Transverse colon (tissue), 4 donors: ENCODE measurements at regions not wholly inside any gene's neighbourhood (a gene's known extent, or its start where the extent isn't known, plus 50 kb on each side); places are given as distances from the start of the nearest gene placed in this dataset.

Experiments
- DNase-seq: peaks from one replicate; pipeline ENCODE4 v3.0.0-alpha.2; 2019
- H3K27ac ChIP-seq, 4 donors: fragments of 200-600 bp; sonication (generic); 2 replicates each; pipeline ENCODE4 v1.5.1; 2016 to 2018; ENCODE audit warnings: inconsistent platforms in 4 of 4
- H3K27me3 ChIP-seq: fragments of 200-600 bp; sonication (generic); 2 replicates; pipeline ENCODE4 v1.5.1; 2017; ENCODE audit warnings: inconsistent platforms
- H3K36me3 ChIP-seq, 4 donors: fragments of 200-600 bp; sonication (generic); 2 replicates each; pipeline ENCODE4 v1.5.1; 2017 to 2019; ENCODE audit warnings: inconsistent platforms in 4 of 4
- H3K4me1 ChIP-seq, 4 donors: fragments of 200-600 bp; sonication (generic); 2 replicates each; pipeline ENCODE4 v1.5.1; 2017 to 2020; ENCODE audit warnings: inconsistent platforms in 4 of 4
- H3K4me3 ChIP-seq, 4 donors: fragments of 200-600 bp; sonication (generic); 1 replicate in 1 of 4; 2 replicates in 3 of 4; pipeline versions ENCODE4 v1.5.1 to v1.6.1; 2017 to 2019; ENCODE audit warnings: inconsistent platforms in 4 of 4
- H3K9me3 ChIP-seq, 2 donors: fragments of 200-600 bp; sonication (generic); 2 replicates each; pipeline ENCODE4 v1.5.1; 2017 to 2019; ENCODE audit warnings: inconsistent platforms in 2 of 2
- EP300 ChIP-seq: sonication (generic); formaldehyde crosslinking; IDR thresholded peaks from one replicate; pipeline ENCODE4 v1.6.1; 2017; ENCODE audit warnings: antibody characterized with exemption, low read depth
- POLR2A ChIP-seq: fragments of 450-650 bp; IDR thresholded peaks from one replicate; pipeline ENCODE4 v1.6.1; 2016; ENCODE audit warnings: antibody characterized with exemption, mild to moderate bottlenecking, moderate library complexity
- POLR2AphosphoS5 ChIP-seq, 3 donors: sonication (generic); formaldehyde crosslinking; IDR thresholded peaks; one replicate each; pipeline ENCODE4 v1.6.1; 2016; ENCODE audit warnings: antibody characterized with exemption in 3 of 3
- WGBS, 2 donors: methylation state at CpG; one replicate each; pipeline ENCODE4 v1.1.5; 2018; ENCODE audit warnings: low coverage in 1 of 2; 5-methylcytosine and 5-hydroxymethylcytosine counted together
- in situ Hi-C, 4 donors: fragments of 200-750 bp; cut with MboI; loops; one replicate each; pipeline versions ENCODE4 v1.15.0 to v1.15.1; 2017; ENCODE audit warnings: low sequenced_read_pairs in 3 of 4, low pct_ligation_motif_present in 1 of 4, low pct_unique_long_range_greater_than_20kb in 1 of 4
- intact Hi-C: fragments of 100-400 bp; cut with DNase I; formaldehyde crosslinking; loops from one replicate; pipeline ENCODE4 v1.15.1; 2023; ENCODE audit warnings: low total_unique reads
- TF ChIP-seq, protein P1 (sequence below), 5 experiments: fragments of 200-600 bp in 3 of 5; fragments of 450-650 bp in 2 of 5; sonication (generic) in 3 of 5; IDR thresholded peaks; 1 replicate in 2 of 5; 2 replicates in 3 of 5; pipeline ENCODE4 v1.5.1; 2016 to 2017; ENCODE audit warnings: antibody characterized with exemption in 5 of 5, inconsistent platforms in 3 of 5, mild to moderate bottlenecking in 2 of 5, moderate library complexity in 1 of 5

DNA sequence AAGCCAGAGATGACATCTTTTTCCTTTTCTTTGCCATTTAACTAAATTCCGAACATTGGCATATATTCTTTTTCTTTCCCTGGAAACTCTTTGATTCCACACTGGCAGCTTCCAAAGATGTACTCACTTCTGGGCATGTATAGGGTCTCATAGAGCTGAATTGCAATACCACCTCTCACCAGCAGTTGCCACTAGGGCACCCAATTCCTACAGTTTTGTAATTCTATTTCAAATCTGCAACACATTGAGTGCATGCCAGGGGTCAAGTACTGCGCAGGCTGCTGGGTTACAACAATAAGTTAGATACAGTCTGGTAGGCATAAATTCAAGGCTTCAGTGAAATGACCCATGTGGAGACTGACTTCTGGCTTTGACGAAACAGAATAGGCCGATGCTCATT is 208.8 kb upstream of the NLRP1 start:
- Histone ChIP-seq H3K27me3 (no peaks in the 10 kb centered on the region), H3K4me1 (no peaks in the 10 kb centered on the region), H3K9me3 (peaks cover 6 to 8% of the 10 kb centered on the region in 2 donors), H3K4me3 (no peak overlapping the region), H3K27ac (no peak overlapping the region), H3K36me3 (no peaks in the 10 kb centered on the region)
- no peak for TF ChIP-seq EP300
- TF ChIP-seq POLR2AphosphoS5 (IDR thresholded peaks at IDR 0.05): no peak
- intact Hi-C loops (no loop called here), in situ Hi-C loops (no loop called here)
- WGBS, 2 donors: 67 to 88% methylated on average over 4 of the region's 4 CpGs
- DNase-seq: no peak

DNA sequence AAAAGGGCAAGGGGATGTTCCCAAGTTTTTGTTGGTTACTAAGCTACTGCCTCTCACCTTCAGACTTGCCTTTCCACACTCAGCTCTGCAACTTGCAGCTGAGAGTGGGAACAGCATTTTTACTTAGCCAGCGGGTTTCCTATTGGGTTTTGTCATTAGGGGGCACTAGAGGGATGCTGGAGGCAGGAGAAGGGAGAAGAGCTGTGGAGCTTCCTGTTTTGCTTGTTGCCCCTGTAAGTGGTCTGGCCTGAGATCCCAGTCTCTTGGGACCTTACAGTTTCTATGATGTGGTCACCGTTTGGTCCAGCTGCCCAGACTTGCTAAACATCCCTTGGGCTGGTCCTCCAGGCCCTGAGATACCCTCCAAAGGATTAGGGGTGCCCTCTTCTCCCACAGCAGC is 209.6 kb upstream of the NLRP1 start:
- Histone ChIP-seq H3K27ac (no peak overlapping the region), H3K27me3 (no peaks in the 10 kb centered on the region), H3K4me1 (no peaks in the 10 kb centered on the region), H3K36me3 (no peaks in the 10 kb centered on the region), H3K9me3 (peaks cover 6 to 8% of the 10 kb centered on the region in 2 donors), H3K4me3 (no peak overlapping the region)
- in situ Hi-C loops (no loop called here), intact Hi-C loops (no loop called here)
- WGBS, 2 donors: 13% methylated on average over 2 of the region's 2 CpGs; no CpG with 5 or more reads in 1 of the 2 donors
- TF ChIP-seq POLR2AphosphoS5 (IDR thresholded peaks at IDR 0.05) (no peak), EP300 (no peak), POLR2A (no peak)
- TF ChIP-seq, protein P1, sequence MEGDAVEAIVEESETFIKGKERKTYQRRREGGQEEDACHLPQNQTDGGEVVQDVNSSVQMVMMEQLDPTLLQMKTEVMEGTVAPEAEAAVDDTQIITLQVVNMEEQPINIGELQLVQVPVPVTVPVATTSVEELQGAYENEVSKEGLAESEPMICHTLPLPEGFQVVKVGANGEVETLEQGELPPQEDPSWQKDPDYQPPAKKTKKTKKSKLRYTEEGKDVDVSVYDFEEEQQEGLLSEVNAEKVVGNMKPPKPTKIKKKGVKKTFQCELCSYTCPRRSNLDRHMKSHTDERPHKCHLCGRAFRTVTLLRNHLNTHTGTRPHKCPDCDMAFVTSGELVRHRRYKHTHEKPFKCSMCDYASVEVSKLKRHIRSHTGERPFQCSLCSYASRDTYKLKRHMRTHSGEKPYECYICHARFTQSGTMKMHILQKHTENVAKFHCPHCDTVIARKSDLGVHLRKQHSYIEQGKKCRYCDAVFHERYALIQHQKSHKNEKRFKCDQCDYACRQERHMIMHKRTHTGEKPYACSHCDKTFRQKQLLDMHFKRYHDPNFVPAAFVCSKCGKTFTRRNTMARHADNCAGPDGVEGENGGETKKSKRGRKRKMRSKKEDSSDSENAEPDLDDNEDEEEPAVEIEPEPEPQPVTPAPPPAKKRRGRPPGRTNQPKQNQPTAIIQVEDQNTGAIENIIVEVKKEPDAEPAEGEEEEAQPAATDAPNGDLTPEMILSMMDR (IDR thresholded peaks at IDR 0.05): no peak
- DNase-seq: no peak

DNA sequence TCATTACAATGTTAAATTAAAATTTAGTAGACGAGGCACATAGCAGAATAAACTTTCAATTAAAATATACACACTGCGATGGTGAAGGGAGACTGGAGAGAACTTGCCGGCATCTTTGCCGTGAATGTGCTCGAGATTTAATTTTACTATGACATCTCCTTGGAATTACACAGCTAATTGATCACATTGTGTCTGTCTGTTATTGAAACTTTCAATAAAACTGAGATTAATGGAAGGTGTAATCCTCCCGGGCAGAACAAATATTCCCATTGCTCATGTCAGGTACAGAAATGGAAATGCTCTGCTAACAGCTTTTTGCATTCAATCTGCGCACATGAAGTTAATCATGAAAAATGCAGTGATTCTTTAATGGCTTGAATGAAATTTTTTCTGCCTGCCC is 210.1 kb upstream of the NLRP1 start:
- Histone ChIP-seq H3K4me3 (no peak overlapping the region), H3K4me1 (no peaks in the 10 kb centered on the region), H3K36me3 (no peaks in the 10 kb centered on the region), H3K27me3 (peaks cover 4% of the 10 kb centered on the region), H3K27ac (no peak overlapping the region), H3K9me3 (peaks cover 6 to 8% of the 10 kb centered on the region in 2 donors)
- DNase-seq: no peak
- WGBS, 2 donors: 85 to 88% methylated on average over 5 to 7 of the region's 7 CpGs
- intact Hi-C loops: no loop called here
- TF ChIP-seq POLR2A: no peak
- TF ChIP-seq, protein P1 (IDR thresholded peaks at IDR 0.05): no peak
- no peak for TF ChIP-seq POLR2AphosphoS5 (IDR thresholded peaks at IDR 0.05)
- no peak for TF ChIP-seq EP300
- in situ Hi-C loops: no loop called here

DNA sequence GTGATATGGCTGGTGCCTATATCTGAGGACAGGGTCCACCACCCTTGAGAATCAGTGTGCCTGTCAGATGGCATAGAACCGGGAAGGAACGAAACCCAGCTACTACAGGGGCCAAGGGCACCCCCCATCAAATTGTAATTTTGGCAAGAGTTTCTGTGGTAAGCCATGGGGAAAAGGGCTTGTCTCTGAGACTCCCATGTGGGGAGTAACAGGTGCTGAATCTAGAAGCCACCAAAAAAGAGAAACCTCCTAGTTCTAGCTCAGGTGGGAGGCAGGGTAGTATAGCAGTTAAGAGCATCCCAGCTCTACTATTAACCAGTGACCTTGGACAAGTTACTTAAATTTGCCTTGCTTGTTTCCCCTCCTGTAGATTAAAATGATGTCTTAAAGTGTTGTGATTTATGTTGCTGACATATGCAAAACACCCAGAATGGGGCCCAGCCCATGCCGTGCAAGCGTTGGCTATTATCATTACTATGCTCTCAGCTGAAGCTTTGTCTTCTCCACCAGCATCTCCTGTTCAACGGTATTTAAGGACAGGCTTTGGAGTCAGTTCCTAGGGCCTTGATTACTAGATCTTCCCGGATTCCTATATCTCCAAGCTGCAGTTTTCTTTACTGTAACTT is 210.7 kb upstream of the NLRP1 start:
- peaks cover 6 to 8% of the 10 kb centered on the region in 2 donors for H3K9me3 ChIP-seq
- in situ Hi-C loops (no loop called here), intact Hi-C loops (no loop called here)
- WGBS, 2 donors: 60 to 72% methylated on average over 3 to 6 of the region's 6 CpGs
- DNase-seq: no peak
- H3K4me3 ChIP-seq: no peak overlapping the region
- no peaks in the 10 kb centered on the region for H3K4me1 ChIP-seq
- H3K27me3 ChIP-seq: peaks cover 8% of the 10 kb centered on the region
- TF ChIP-seq POLR2AphosphoS5 (IDR thresholded peaks at IDR 0.05) (no peak), EP300 (no peak), POLR2A (no peak)
- TF ChIP-seq, protein P1 (IDR thresholded peaks at IDR 0.05): no peak
- no peaks in the 10 kb centered on the region for H3K36me3 ChIP-seq
- H3K27ac ChIP-seq: no peak overlapping the region
